Astrocyte of the spinal cord (primary cell): ENCODE measurements at regions not wholly inside any gene's neighbourhood (a gene's known extent, or its start where the extent isn't known, plus 50 kb on each side); places are given as distances from the start of the nearest gene placed in this dataset.
A peak's percentile ranks its signal among the peaks of the same experiment; 100 is the strongest.

Experiments used
- DNase-seq: peaks from one replicate; pipeline ENCODE4 v3.0.0; 2011; ENCODE audit warnings: low read depth, low spot score
- H3K4me3 ChIP-seq: 2 replicates; pipeline ENCODE4 v1.5.1; 2011; ENCODE audit warnings: low read depth, mild to moderate bottlenecking, low read length, moderate library complexity
- CTCF ChIP-seq: IDR thresholded peaks from 2 replicates; pipeline ENCODE4 v1.5.1; 2012; ENCODE audit warnings: low read depth, mild to moderate bottlenecking, low read length, inconsistent platforms
- in situ Hi-C: cut with HindIII; loops from 2 replicates; pipeline ENCODE4 v1.10.0; 2017; ENCODE audit warnings: low sequenced_read_pairs

DNA sequence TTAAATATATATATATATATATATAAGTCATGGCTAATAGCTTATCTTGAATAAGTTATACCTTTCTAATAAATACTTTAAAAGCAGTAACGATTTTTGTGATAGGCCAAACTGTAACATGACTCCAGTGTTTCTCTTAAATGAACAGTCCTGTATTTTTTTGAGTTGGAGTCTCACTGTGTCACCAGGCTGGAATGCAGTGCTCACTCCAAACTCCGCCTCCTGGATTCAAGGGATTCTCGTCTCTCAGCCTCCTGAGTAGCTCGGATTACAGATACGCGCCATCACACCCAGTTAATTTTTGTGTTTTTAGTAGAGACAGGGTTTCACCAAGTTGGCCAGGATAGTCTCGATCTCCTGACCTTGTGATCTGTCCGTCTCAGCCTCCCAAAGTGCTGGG lies 814.2 kb upstream of the SLITRK5 start:
- DNase-seq = peak; percentile 54
- in situ Hi-C loops = no loop called here
- TF ChIP-seq CTCF = no peak
- no peak overlapping the region for H3K4me3 ChIP-seq

- H3K4me3 ChIP-seq = no peak overlapping the region
- no peak for TF ChIP-seq CTCF
- no peak for DNase-seq
- in situ Hi-C loops = no loop called here
Observed at GRCh38 chr13:86858216-86858615, 813.0 kb upstream of the SLITRK5 start.

DNA sequence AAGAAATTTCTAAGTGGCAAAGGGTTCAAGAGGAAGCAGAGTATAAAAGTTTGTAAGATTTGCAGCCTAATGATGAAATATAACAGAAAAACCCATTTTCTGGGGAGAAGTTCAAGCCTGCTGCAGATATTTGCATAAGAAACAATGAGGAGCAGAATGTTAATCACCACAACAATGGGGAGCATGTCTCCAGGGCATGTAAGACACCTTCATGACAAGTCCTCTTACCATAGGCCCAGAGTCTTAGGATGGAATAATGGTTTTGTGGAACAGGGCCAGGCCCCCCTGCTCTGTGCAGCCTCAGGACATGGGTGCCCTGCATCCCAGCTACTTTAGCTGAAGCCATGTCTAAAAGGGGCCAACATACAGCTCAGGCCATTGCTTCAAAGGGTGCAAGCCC lies 809.0 kb upstream of the SLITRK5 start:
- no peak for TF ChIP-seq CTCF
- DNase-seq = no peak
- in situ Hi-C loops = no loop called here
- no peak overlapping the region for H3K4me3 ChIP-seq

- no peak for TF ChIP-seq CTCF
- DNase-seq = no peak
- no peak overlapping the region for H3K4me3 ChIP-seq
- in situ Hi-C loops = no loop called here
Observed at GRCh38 chr13:86864376-86864775, 806.8 kb upstream of the SLITRK5 start.

DNA sequence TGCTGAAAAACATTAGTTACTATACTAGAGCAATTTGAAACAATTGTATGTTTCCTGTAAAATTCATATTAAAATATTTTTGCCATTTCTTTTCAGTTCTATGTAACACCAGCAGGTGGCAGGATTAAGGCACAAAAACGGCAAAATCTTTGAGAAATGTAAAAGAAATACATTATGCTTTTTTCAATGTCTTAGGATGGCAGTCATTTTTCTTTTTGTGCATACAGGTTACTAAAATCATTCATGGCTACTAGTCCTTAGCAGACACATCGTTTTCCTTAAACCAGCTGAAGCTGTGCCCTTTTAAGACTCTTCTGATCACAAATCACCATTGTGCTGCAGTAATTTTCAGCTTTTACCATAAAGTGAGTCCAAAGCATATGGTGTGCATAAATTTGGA lies 800.7 kb upstream of the SLITRK5 start:
- in situ Hi-C loops = no loop called here
- TF ChIP-seq CTCF = peak; percentile 54
- peak; percentile 45 for DNase-seq
- no peak overlapping the region for H3K4me3 ChIP-seq

DNA sequence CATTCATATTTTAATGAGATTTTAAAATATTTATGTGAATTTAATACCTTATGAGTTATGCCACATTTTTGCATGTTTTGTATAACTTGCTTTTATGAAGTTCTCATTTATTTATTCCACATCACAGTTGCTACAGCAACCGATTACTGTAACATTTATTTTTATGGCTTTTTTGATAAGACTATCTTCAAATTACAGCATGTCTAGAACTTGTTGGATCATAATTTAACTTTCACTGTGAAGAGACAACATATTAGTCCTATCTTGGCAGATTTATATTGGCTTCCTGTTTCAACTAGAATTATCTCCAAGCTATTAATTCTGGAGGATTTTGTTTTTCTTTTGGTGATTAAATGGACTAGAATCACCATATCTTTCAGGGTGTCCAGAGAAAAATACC lies 793.7 kb upstream of the SLITRK5 start:
- in situ Hi-C loops = no loop called here
- H3K4me3 ChIP-seq = no peak overlapping the region
- TF ChIP-seq CTCF = no peak
- DNase-seq = no peak

- no peak overlapping the region for H3K4me3 ChIP-seq
- no peak for TF ChIP-seq CTCF
- no peak for DNase-seq
- in situ Hi-C loops = no loop called here
Observed at GRCh38 chr13:86878781-86879180, 792.4 kb upstream of the SLITRK5 start.
